NT2/D1 (cell line): ENCODE measurements at regions not wholly inside any gene's neighbourhood (a gene's known extent, or its start where the extent isn't known, plus 50 kb on each side); places are given as distances from the start of the nearest gene placed in this dataset.

Source experiments
- SUZ12 ChIP-seq: IDR thresholded peaks from 2 replicates; pipeline ENCODE4 v1.6.1; 2011; ENCODE audit not compliant: insufficient read length, insufficient read depth; ENCODE audit errors: extremely low read depth
- YY1 ChIP-seq: IDR thresholded peaks from 2 replicates; pipeline ENCODE4 v1.6.1; 2011; ENCODE audit not compliant: insufficient read length, insufficient read depth
- ZNF274 ChIP-seq: IDR thresholded peaks from 2 replicates; pipeline ENCODE4 v1.6.1; 2011; ENCODE audit warnings: mild to moderate bottlenecking, low read depth, low read length

- TF ChIP-seq YY1: no peak
- TF ChIP-seq ZNF274: no peak
- no peak for TF ChIP-seq SUZ12
These were observed 168.2 kb upstream of the GPR149 start for GRCh38 chr3:154598166-154598565.
